Colonic mucosa (tissue), 4 donors: ENCODE measurements at regions not wholly inside any gene's neighbourhood (a gene's known extent, or its start where the extent isn't known, plus 50 kb on each side); places are given as distances from the start of the nearest gene placed in this dataset.

Source experiments
- DNase-seq: peaks from one replicate; pipeline ENCODE4 v3.0.0-alpha.2; 2020
- H3K27ac ChIP-seq: fragments of 200-600 bp; one replicate; pipeline ENCODE4 v1.8.0; 2021
- H3K27me3 ChIP-seq: fragments of 200-600 bp; one replicate; pipeline ENCODE4 v1.8.0; 2021
- H3K36me3 ChIP-seq: fragments of 200-600 bp; one replicate; pipeline ENCODE4 v1.8.0; 2021
- H3K4me1 ChIP-seq: fragments of 200-600 bp; one replicate; pipeline ENCODE4 v1.8.0; 2021; ENCODE audit warnings: mild to moderate bottlenecking
- H3K4me3 ChIP-seq: fragments of 200-600 bp; one replicate; pipeline ENCODE4 v1.8.0; 2021
- H3K9ac ChIP-seq, 2 donors: one replicate each; pipeline ENCODE4 v1.7.0; 2013; ENCODE audit warnings: control low read depth in 2 of 2, low read depth in 2 of 2, low read length in 2 of 2
- H3K9me3 ChIP-seq: fragments of 200-600 bp; one replicate; pipeline ENCODE4 v1.8.0; 2021
- CTCF ChIP-seq: fragments of 200-600 bp; IDR thresholded peaks from one replicate; pipeline ENCODE4 v1.8.0; 2022; ENCODE audit warnings: antibody characterized with exemption, mild to moderate bottlenecking
- intact Hi-C: fragments of 100-400 bp; cut with DNase I; formaldehyde crosslinking; loops from one replicate; pipeline ENCODE4 v1.14.1; 2022
- donor health status: healthy.
- donor health status: DM: no; HTN: no; CAD: no.
- donor health status: DM: no; HTN: no; CAD: no.

- H3K27me3 ChIP-seq: no peaks in the 10 kb centered on the region
- no peaks in the 10 kb centered on the region for H3K4me1 ChIP-seq
- intact Hi-C loops: no loop called here
- no peaks in the 10 kb centered on the region for H3K36me3 ChIP-seq
- TF ChIP-seq CTCF: no peak
- H3K4me3 ChIP-seq: no peak overlapping the region
- H3K9me3 ChIP-seq: no peaks in the 10 kb centered on the region
- H3K9ac ChIP-seq: no peak overlapping the region
- no peak overlapping the region for H3K27ac ChIP-seq
- DNase-seq: no peak
Measured at GRCh38 chr17:36742267-36743000, 141.1 kb downstream of the MRM1 start.

- no peak overlapping the region for H3K9ac ChIP-seq
- no peaks in the 10 kb centered on the region for H3K4me1 ChIP-seq
- no peak for DNase-seq
- no peak overlapping the region for H3K4me3 ChIP-seq
- intact Hi-C loops: no loop called here
- no peaks in the 10 kb centered on the region for H3K9me3 ChIP-seq
- no peak overlapping the region for H3K27ac ChIP-seq
- no peak for TF ChIP-seq CTCF
- H3K36me3 ChIP-seq: no peaks in the 10 kb centered on the region
- no peaks in the 10 kb centered on the region for H3K27me3 ChIP-seq
Measured at GRCh38 chr17:36743130-36743529, 141.7 kb downstream of the MRM1 start.

- Histone ChIP-seq H3K36me3 (no peaks in the 10 kb centered on the region), H3K4me3 (no peak overlapping the region), H3K9ac (no peak overlapping the region), H3K27ac (no peak overlapping the region), H3K4me1 (no peaks in the 10 kb centered on the region), H3K27me3 (no peaks in the 10 kb centered on the region), H3K9me3 (no peaks in the 10 kb centered on the region)
- no peak for DNase-seq
- TF ChIP-seq CTCF: no peak
- intact Hi-C loops: no loop called here
Measured at GRCh38 chr17:36746381-36747053, 145.1 kb downstream of the MRM1 start.

GRCh38 chr17:36747861-36748260, 146.5 kb downstream of the MRM1 start:
- intact Hi-C loops: no loop called here
- TF ChIP-seq CTCF: no peak
- DNase-seq: no peak
- H3K9ac ChIP-seq: no peak overlapping the region
- no peak overlapping the region for H3K4me3 ChIP-seq
- no peaks in the 10 kb centered on the region for H3K27me3 ChIP-seq
- H3K9me3 ChIP-seq: no peaks in the 10 kb centered on the region
- no peaks in the 10 kb centered on the region for H3K4me1 ChIP-seq
- no peaks in the 10 kb centered on the region for H3K36me3 ChIP-seq
- no peak overlapping the region for H3K27ac ChIP-seq

- intact Hi-C loops: no loop called here
- Histone ChIP-seq H3K27ac (no peak overlapping the region), H3K27me3 (no peaks in the 10 kb centered on the region), H3K36me3 (no peaks in the 10 kb centered on the region), H3K4me3 (no peak overlapping the region), H3K9ac (no peak overlapping the region), H3K4me1 (no peaks in the 10 kb centered on the region), H3K9me3 (no peaks in the 10 kb centered on the region)
- no peak for TF ChIP-seq CTCF
- DNase-seq: no peak
Measured at GRCh38 chr17:36748272-36748671, 146.9 kb downstream of the MRM1 start.
